Fibroblast of lung (primary cell): ENCODE measurements at regions not wholly inside any gene's neighbourhood (a gene's known extent, or its start where the extent isn't known, plus 50 kb on each side); places are given as distances from the start of the nearest gene placed in this dataset.

Source experiments
- EZH2 ChIP-seq: IDR thresholded peaks from 2 replicates; pipeline ENCODE4 v1.5.1; 2012; ENCODE audit warnings: low read length, control low read depth, mild to moderate bottlenecking; ENCODE audit errors: missing control alignments
- TF ChIP-seq, protein P1 (sequence below), 2 donors: IDR thresholded peaks in 1 of 2; conservative IDR thresholded peaks in 1 of 2; 1 replicate in 1 of 2; 2 replicates in 1 of 2; pipeline ENCODE4 v1.5.1; 2011 to 2012; ENCODE audit warnings: low read length in 2 of 2, control low read depth in 1 of 2, inconsistent platforms in 1 of 2, low read depth in 1 of 2, mild to moderate bottlenecking in 1 of 2

GRCh38 chr3:79960594-79960993, 192.8 kb upstream of the ROBO1 start:
- TF ChIP-seq, protein P1, sequence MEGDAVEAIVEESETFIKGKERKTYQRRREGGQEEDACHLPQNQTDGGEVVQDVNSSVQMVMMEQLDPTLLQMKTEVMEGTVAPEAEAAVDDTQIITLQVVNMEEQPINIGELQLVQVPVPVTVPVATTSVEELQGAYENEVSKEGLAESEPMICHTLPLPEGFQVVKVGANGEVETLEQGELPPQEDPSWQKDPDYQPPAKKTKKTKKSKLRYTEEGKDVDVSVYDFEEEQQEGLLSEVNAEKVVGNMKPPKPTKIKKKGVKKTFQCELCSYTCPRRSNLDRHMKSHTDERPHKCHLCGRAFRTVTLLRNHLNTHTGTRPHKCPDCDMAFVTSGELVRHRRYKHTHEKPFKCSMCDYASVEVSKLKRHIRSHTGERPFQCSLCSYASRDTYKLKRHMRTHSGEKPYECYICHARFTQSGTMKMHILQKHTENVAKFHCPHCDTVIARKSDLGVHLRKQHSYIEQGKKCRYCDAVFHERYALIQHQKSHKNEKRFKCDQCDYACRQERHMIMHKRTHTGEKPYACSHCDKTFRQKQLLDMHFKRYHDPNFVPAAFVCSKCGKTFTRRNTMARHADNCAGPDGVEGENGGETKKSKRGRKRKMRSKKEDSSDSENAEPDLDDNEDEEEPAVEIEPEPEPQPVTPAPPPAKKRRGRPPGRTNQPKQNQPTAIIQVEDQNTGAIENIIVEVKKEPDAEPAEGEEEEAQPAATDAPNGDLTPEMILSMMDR (conservative IDR thresholded peaks at IDR 0.05 in 1 of 2, IDR thresholded peaks at IDR 0.05 in 1 of 2; ENCODE audit: low read depth in 1 of 2, low read length in 2 of 2), result no peak
- no peak for TF ChIP-seq EZH2
